HG03442 (cell line): ENCODE measurements at regions not wholly inside any gene's neighbourhood (a gene's known extent, or its start where the extent isn't known, plus 50 kb on each side); places are given as distances from the start of the nearest gene placed in this dataset.
"Not testable (repeated sequence)": the region's sequence is repeated elsewhere in the genome, so short reads cannot be mapped to it uniquely, and the experiment has no call there.

ENCODE experiments used
- ATAC-seq: cut with Tn5 transposase; IDR thresholded peaks from one replicate; pipeline ENCODE4 v1.9.1; 2021; ENCODE audit warnings: mild to moderate bottlenecking, moderate library complexity; ENCODE audit not compliant: unreplicated experiment

DNA sequence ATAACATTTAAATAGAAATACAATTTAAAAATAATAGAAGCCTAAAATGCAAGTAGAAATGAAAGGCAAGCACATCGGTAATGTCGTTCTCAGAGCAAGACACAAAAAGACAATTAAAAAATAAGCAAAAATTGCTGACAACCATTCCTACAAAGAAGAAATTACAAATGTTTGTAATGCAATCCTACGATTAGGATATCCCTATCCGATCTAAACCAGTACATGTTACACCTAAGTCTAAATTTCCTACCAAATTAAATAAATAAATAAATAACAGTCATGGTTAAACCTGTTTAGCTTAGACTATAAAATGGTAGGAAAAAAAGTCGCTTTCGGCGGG, 90.0 kb downstream of the ANXA2R start:
- no peak for ATAC-seq

GRCh38 chr5:42949348-42950115, 90.6 kb downstream of the ANXA2R start:
- peak; percentile 66 for ATAC-seq

- no peak for ATAC-seq
These were observed 91.2 kb downstream of the ANXA2R start for GRCh38 chr5:42948961-42949347.

- no peak for ATAC-seq
These were observed 95.1 kb downstream of the ANXA2R start for GRCh38 chr5:42944989-42945388.

DNA sequence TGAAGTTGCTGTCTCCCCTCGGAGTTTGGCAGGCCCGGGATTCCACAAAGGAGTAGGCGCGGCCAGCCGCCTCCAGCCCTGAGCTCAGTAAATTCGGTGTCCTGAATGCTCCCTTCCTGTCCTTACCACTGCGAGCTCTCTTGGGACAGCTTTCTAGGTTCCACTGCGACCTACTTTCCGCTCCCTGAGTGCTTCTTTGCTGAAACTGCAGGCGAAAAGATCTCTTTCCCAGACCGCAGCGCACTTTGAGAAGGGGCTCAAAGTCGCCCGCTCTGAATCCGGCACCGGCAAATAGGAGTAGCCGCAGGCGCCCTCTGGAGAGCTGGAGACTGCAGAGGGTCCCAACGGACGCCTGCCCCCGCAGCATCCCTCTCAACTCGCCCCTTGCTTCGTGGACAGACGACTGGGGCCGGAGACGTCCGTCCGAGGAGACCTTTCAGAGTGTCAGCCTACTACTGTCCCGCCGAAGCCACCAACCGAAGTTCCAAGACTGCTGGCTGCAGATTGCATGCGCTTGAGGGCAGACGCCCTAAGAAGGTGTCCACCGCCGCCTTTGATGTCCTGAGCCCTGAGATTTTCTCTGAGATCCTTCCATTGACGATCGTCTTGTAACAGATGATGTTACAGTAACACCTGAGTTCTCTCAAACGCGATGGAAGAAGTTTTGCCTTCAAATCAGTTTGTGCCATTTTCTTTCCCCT, 96.0 kb downstream of the ANXA2R start:
- ATAC-seq, result no peak

DNA sequence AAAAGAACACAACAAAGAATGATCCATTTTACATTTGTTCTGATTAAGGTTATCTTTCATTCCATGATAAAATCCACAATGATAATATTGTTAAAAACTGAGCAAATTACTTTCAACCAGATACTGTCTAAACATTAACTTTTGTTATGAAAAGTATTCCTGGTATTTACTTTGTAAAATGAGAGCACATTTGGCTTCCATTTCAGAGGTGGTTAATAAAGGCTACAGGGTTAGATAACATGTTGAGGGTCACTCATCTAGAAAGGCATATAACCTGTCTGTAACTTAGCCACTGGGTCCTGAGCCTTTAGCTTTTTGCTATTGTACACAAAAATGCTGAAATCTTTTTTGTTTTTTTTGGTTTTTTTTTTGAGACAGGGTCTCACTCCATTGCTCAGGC, 99.3 kb downstream of the ANXA2R start:
- ATAC-seq, result no peak

DNA sequence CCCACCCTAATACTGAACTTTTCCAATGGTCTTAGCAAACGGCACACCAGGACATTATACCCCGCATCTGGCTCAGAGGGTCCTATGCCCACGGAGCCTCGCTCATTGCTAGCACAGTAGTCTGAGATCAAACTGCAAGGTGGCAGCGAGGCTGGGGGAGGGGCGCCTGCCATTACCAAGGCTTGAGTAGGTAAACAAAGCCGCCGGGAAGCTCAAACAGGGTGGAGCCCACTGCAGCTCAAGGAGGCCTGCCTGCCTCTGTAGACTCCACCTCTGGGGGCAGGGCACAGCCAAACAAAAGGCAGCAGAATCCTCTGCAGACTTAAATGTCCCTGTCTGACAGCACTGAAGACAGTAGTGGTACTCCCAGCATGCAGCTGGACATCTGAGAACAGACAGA, 108.1 kb downstream of the ANXA2R start:
- ATAC-seq, result not testable (repeated sequence)

DNA sequence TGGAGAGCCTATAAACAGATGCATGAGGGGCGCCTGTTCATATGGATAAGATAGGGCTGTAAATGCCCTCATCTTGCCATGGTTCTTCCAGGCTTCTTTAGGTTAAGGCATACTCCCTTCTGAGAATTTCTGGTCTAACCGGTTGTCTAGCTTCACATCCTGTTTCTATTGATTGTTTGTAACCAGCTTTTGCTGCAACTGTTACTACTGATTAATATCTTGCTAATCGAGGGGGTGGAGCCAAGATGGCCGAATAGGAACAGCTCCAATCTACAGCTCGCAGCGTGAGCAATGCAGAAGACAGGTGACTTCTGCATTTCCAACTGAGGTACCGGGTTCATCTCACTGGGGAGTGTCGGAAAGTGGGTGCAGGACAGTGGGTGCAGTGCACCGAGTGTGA, 108.7 kb downstream of the ANXA2R start:
- ATAC-seq, result not testable (repeated sequence)

DNA sequence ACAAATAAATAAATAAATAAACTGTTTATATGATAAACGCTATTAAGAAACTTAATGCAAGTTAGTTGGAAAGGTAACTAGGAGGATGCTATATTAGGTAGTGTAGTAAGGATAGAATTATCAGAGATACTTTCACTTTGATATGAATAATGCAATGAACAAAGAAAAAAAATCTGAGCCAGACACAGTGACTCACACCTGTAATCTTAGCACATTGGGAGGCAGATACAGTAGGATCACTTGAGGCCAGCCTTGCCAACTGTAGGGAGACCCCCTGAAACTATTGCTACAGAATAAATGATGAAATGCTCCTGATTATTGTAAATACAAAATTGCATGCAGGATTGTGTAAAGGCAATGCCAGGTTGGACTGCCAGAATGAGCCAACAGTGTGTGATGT, 109.2 kb downstream of the ANXA2R start:
- ATAC-seq, result no peak

DNA sequence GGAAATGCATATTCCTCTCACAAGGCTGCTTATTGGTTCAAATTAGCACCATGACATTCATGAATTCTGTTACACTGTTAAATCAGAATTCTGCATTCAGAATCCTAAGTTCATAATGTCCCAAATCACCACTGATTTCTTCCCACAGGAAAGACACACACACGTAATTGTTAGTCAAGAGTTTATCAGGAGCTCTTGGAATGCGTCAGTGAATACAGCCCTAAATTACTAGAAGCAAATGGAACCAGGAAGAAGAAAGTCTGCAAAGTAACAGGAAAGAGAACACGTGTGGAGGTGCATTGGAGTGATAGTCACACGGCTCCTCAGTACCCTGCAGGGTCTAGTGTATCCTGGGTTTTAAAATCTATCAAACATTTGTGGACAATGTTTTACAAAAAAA, 110.2 kb downstream of the ANXA2R start:
- ATAC-seq, result no peak

GRCh38 chr5:42927730-42928129, 112.4 kb downstream of the ANXA2R start:
- peak; percentile 96 for ATAC-seq

DNA sequence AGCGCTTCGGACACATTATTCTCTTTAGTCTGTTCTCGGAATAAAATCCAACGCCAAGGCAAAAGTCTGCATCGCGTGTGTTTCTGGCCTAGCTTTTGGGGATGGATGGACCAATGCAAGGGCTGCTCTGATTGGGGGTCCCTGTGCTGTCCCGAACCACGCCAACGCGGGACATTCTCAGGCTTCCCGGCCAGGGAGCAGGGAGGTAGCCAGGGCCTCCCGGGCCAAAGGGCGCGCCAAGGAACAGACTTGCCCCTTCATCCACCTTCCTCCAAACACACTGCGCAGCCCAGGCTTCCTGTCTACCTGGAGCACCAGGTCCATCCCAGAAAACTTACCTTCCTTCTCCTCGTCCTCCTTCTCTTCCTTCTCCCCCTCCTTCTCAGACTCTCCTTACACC, 113.0 kb upstream of the SELENOP start:
- ATAC-seq, result no peak

- no peak for ATAC-seq
These were observed 112.5 kb upstream of the SELENOP start for GRCh38 chr5:42924226-42924625.

DNA sequence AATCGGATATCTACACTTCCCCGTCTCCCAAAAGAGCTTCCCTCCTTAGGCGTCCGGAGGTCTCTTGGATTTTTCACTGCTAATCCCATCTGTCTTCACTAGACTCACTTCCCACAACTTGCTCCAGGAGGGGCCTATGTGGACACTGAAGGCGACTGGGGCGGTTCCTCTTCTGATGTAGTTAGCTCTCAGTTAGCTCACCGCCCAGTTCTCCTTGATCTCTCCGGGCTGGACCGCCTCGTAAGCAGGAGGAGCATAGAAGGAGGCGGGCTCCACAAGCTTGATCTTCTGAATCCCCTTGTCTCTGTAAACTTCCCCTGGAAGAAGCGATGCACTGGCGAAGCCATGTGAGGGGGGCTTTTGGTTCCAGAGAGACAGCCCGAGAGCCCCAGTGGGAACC, 112.0 kb upstream of the SELENOP start:
- ATAC-seq, result no peak

- no peak for ATAC-seq
These were observed 107.9 kb upstream of the SELENOP start for GRCh38 chr5:42919600-42919999.

DNA sequence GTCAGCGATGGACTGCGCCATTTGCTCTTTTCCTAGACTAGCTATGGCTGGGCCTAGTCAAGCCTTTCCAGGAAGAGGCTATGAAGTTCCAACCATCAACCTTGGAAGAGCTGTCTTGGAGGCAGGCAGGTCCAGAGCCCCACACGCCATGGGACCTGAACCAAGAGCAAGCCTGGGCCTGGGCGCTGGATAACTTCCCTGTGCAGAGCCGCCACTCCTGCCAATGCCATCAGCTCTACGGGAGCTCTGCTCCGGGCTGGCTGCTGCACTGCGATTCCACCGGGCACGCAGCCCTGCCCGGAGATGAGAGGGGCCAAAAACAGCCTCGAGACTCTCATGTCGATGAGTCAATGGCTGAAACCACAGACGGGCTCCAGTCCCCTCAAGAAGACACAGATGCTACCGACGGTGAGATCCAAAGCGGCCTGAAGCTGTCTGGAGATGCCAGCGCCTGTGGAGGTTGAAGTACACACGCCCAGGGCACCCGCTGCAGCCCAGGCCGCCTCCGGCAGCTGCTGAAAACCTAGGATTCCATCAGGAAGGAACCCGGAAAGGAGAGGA, 103.7 kb upstream of the SELENOP start:
- no peak for ATAC-seq

- no peak for ATAC-seq
These were observed 100.6 kb upstream of the SELENOP start for GRCh38 chr5:42912184-42912798.

DNA sequence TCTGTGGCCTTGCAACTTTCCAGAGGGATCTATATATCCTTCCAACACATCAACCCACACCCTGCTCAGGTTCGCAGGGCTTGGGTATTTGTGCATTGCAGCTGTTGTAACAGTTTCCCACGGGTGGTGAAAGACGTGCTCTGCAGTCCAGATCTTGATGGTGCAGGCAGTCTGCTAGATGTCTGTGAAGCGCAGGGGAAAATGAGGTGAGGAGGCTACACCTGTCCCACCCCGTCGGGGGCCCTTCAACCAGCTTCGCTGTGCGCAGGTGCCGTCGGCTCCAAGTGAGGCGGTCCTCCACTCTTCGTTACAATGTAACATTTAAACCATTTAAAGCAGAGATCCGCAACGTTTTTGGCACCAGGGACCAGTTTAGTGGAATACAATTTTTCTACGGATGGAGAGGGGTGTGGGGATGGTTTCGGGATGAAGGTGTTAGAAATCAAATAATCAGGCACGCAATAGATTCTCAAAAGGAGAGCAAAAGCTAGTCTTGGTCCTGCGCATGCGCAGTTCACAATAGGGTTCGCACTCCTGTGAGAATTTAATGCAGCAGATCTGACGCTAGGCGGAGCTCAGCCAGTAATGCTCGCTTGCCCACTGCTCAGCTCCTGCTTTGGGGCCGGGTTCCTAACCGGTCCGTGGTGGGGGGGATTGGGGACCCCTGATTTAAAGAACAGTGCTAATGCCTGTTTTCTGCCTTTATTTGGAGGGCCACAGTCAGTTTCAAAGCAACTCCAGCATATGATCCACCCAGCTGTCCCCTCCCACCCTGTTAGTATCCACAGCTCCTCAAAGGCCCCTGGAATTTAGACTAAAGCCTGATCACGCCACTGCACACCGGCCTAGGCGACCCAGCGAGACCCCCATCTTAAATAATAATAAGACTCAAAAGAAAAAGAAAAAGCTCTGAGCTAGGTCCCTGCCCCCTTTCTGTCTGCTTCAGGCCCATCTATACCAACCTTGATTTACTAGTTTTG, 97.1 kb upstream of the SELENOP start:
- peak; percentile 87 for ATAC-seq

GRCh38 chr5:42908086-42908485, 96.4 kb upstream of the SELENOP start:
- no peak for ATAC-seq

- no peak for ATAC-seq
These were observed 94.1 kb upstream of the SELENOP start for GRCh38 chr5:42905827-42906226.

DNA sequence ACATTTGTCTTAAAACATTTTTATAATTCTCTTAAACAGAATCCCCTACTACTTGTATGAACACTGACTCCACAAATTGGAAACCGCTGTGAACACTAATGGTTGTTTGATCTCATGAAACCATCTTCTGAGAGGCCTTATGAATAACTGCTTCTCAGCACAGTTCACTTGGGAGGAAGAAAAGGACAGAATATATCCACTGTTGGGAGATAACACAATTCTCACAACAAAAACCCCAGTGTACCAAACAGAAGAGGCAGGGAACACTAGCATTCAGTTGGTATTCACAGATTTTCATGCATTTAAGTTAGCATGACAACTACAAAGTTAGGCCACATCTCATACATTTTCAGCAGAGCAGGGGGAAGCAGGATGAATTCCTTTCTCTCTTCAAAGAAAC, 89.0 kb upstream of the SELENOP start:
- no peak for ATAC-seq
